ENCODE measurements at regions not wholly inside any gene's neighbourhood (a gene's known extent, or its start where the extent isn't known, plus 50 kb on each side); places are given as distances from the start of the nearest gene placed in this dataset.

GRCh38 chr6:68575765-68576439 lies 59.2 kb upstream of the ADGRB3 start:
- no peaks in the 10 kb centered on the region for H3K9me3 ChIP-seq
- no peak overlapping the region for H3K4me3 ChIP-seq

GRCh38 chr6:68572975-68573374 lies 62.1 kb upstream of the ADGRB3 start:
- DNase-seq (ENCODE audit: extremely low spot score in 2 of 2) = no peak
- Histone ChIP-seq H3K4me1 (no peaks in the 10 kb centered on the region), H3K9me3 (no peaks in the 10 kb centered on the region), H3K27ac (no peak overlapping the region), H3K36me3 (no peaks in the 10 kb centered on the region), H3K27me3 (no peaks in the 10 kb centered on the region), H3K4me3 (no peak overlapping the region)
- intact Hi-C loops (cut with DNase I) = no loop called here
- TF ChIP-seq POLR2A (IDR thresholded peaks at IDR 0.05) = no peak
- TF ChIP-seq POLR2AphosphoS5 (IDR thresholded peaks at IDR 0.05; ENCODE audit: insufficient read depth in 1 of 2, low read depth in 1 of 2) = no peak
- no peak for TF ChIP-seq CTCF (IDR thresholded peaks at IDR 0.05)

More at GRCh38 chr6:68575765-68576439, 59.2 kb upstream of the ADGRB3 start:
- Histone ChIP-seq H3K36me3 (no peaks in the 10 kb centered on the region), H3K27ac (no peak overlapping the region), H3K27me3 (no peaks in the 10 kb centered on the region), H3K4me1 (no peaks in the 10 kb centered on the region)
- DNase-seq (ENCODE audit: extremely low spot score in 2 of 2) = no peak
- intact Hi-C loops (cut with DNase I) = no loop called here
- TF ChIP-seq CTCF (IDR thresholded peaks at IDR 0.05) (no peak), POLR2AphosphoS5 (IDR thresholded peaks at IDR 0.05; ENCODE audit: insufficient read depth in 1 of 2, low read depth in 1 of 2) (no peak), POLR2A (IDR thresholded peaks at IDR 0.05) (no peak)

- TF ChIP-seq POLR2AphosphoS5 (IDR thresholded peaks at IDR 0.05; ENCODE audit: insufficient read depth in 1 of 2, low read depth in 1 of 2) (no peak), POLR2A (IDR thresholded peaks at IDR 0.05) (no peak), CTCF (IDR thresholded peaks at IDR 0.05) (no peak)
- Histone ChIP-seq H3K36me3 (no peaks in the 10 kb centered on the region), H3K9me3 (no peaks in the 10 kb centered on the region), H3K27ac (no peak overlapping the region), H3K4me3 (no peak overlapping the region), H3K4me1 (no peaks in the 10 kb centered on the region), H3K27me3 (no peaks in the 10 kb centered on the region)
- intact Hi-C loops (cut with DNase I) = no loop called here
- no peak for DNase-seq (ENCODE audit: extremely low spot score in 2 of 2)
Measured at GRCh38 chr6:68572525-68572924, 62.6 kb upstream of the ADGRB3 start.

- DNase-seq (ENCODE audit: extremely low spot score in 2 of 2) = no peak
- intact Hi-C loops (cut with DNase I) = no loop called here
- no peaks in the 10 kb centered on the region for H3K4me1 ChIP-seq
Measured at GRCh38 chr6:68559716-68560115, 75.4 kb upstream of the ADGRB3 start.

More at GRCh38 chr6:68559716-68560115, 75.4 kb upstream of the ADGRB3 start:
- H3K9me3 ChIP-seq = no peaks in the 10 kb centered on the region
- H3K4me3 ChIP-seq = no peak overlapping the region
- no peaks in the 10 kb centered on the region for H3K36me3 ChIP-seq
- TF ChIP-seq POLR2AphosphoS5 (IDR thresholded peaks at IDR 0.05; ENCODE audit: insufficient read depth in 1 of 2, low read depth in 1 of 2) (no peak), CTCF (IDR thresholded peaks at IDR 0.05) (no peak)
- no peaks in the 10 kb centered on the region for H3K27me3 ChIP-seq
- no peak overlapping the region for H3K27ac ChIP-seq

Data from vagina (tissue), 2 donors.